Stimulated activated naive CD4-positive, alpha-beta T cell treated with Interleukin-2 at 50 U/mL for 16 hours (primary cell): ENCODE measurements at regions not wholly inside any gene's neighbourhood (a gene's known extent, or its start where the extent isn't known, plus 50 kb on each side); places are given as distances from the start of the nearest gene placed in this dataset.

Experiments
- DNase-seq: peaks from one replicate; lab custom pipeline; 2025; lab: John Stamatoyannopoulos, UW

DNA sequence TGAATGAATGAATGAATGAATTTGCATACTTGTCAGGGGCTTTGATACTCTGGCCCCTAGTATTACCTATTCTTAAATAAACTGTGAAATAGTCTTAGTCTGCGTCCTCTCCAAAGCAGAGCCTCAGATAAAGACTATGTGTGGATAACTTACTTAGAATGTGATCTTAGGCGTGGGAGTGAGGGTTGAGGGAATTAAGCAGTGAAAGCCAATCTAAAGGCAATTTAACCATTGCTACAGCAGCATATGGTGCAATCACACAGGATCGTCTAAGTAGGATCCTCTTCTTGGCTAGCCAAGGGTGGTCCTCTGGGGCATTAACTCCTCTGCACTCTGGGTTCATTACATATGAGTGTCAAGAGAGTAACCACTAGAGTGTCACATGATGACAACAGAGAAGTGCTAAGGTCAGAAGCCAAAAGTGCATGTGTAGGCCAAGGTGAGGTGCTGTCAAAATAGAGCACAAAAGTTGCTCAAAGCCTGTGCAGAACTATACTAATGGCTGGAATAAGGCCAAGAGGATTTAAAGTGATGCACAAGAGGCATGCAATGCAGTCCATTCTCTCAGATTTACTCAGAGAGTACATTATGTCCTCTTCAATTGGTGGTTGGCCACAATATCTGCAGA is 274.4 kb upstream of the SEMA6A start:
- DNase-seq, result no peak

GRCh38 chr5:116847960-116848359 is 273.3 kb upstream of the SEMA6A start:
- no peak for DNase-seq

- DNase-seq, result no peak
Observed at GRCh38 chr5:116844015-116844414, 269.4 kb upstream of the SEMA6A start.

DNA sequence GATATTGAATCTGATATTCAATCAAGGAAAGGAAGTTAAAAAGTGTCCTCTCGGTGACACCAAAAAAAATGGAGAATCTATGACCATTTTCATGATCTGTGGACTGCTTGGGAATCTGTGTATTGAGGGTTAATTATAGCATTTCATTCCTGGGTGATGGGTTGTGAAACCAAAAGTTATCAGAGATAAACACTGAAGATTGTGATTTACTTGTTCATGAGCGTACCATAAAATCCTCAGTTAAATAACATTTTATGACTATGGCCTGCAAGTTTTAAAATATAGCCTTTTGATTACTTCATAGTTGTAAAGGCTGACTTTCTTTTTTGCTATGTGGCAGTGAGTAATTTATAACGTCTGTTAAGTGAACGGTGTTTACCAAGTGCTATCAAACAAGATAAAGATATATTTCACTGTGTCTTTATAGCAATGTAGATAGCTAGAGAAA is 267.9 kb upstream of the SEMA6A start:
- DNase-seq, result no peak

GRCh38 chr5:116841734-116842133 is 267.1 kb upstream of the SEMA6A start:
- DNase-seq, result no peak

GRCh38 chr5:116838011-116838536 is 263.5 kb upstream of the SEMA6A start:
- DNase-seq, result no peak

- DNase-seq, result no peak
Observed at GRCh38 chr5:116834796-116835515, 260.3 kb upstream of the SEMA6A start.

GRCh38 chr5:116830079-116830478 is 255.5 kb upstream of the SEMA6A start:
- DNase-seq, result no peak

- no peak for DNase-seq
Observed at GRCh38 chr5:116827078-116827477, 252.5 kb upstream of the SEMA6A start.

GRCh38 chr5:116825486-116825885 is 250.9 kb upstream of the SEMA6A start:
- no peak for DNase-seq

DNA sequence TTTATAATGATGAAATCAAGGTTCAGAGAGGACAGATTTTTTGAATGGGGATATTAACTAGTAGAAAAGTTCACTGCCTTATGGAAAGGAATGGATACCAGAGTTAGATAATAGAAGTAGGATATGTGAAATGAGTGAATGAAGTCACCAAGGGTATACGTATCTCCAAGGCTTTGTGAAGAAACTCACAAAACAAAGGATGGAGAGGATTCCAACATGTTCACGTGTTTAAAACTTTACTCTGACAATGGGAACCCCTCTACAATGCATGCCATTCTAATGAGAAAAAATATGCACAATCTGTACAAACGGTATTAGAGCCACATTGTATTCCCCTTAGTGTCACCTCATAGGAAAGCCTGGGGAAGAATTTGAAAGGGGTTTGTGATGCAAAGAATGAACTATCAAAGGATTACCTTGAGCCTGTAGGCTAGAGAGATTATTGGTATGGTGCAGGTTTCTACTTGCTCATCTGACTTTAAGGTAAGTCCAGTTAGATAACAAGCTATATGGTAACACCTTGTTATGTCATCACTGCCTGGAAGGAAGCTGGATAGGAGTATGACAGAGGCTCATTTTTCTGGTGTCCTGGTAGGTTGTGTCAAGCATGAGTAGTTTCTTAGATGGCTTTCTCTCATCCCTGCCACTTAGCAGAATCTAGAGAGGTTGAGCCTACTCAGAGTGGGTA is 250.3 kb upstream of the SEMA6A start:
- no peak for DNase-seq

- DNase-seq, result no peak
Observed at GRCh38 chr5:116814626-116815385, 240.2 kb upstream of the SEMA6A start.

- DNase-seq, result no peak
Observed at GRCh38 chr5:116813906-116814305, 239.3 kb upstream of the SEMA6A start.

- DNase-seq, result no peak
Observed at GRCh38 chr5:116813356-116813755, 238.7 kb upstream of the SEMA6A start.

- DNase-seq, result no peak
Observed at GRCh38 chr5:116810951-116811350, 236.3 kb upstream of the SEMA6A start.

GRCh38 chr5:116806836-116807235 is 232.2 kb upstream of the SEMA6A start:
- no peak for DNase-seq

GRCh38 chr5:116799401-116799800 is 224.8 kb upstream of the SEMA6A start:
- DNase-seq, result no peak

- DNase-seq, result no peak
Observed at GRCh38 chr5:116795189-116795588, 220.6 kb upstream of the SEMA6A start.

- no peak for DNase-seq
Observed at GRCh38 chr5:116789522-116789921, 214.9 kb upstream of the SEMA6A start.

DNA sequence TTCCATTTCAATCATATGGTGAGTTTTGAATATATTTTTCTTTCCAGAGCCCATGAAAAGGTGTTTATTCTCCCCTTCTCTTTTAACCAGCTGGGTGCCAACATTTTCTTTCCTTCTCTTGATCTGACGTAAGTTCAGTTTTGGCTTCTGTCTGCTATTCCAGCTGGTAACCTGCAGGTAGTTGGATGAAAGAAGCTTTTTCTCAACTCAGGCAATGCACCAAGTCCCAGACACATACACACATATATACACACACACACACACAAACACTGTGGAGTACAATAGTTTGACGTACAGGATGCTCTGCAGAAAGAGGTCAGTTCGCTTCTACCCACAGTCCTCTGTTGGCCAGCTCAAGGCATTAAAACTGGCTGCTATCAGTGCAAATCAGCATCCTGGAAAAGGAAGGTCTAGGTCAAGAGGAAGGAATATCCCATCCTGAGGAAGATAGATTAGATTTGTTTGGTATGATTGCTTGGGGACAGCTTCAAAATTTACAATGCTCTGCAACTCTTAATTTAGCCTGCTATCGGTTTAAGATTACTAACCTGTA is 214.3 kb upstream of the SEMA6A start:
- no peak for DNase-seq

DNA sequence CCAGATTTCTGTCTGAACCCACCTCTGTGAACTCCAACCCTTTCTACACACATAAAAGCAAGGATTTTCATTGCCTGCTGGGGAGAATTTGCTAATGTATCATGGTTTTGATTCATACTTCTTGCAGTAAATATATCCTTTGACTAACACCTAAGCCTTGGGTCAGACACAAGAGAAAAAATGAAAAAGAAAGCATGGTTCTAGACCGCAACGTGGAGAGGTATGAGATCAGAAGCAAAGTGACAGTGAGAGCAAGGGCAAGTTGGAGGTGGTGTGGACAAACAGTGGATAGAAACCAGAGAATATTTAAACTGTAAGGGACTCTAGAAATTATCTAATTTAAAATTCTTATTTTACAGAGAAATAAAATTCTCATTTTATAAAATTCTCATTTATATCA is 212.9 kb upstream of the SEMA6A start:
- no peak for DNase-seq

- no peak for DNase-seq
Observed at GRCh38 chr5:116785106-116785505, 210.5 kb upstream of the SEMA6A start.
